ENCODE measurements at regions not wholly inside any gene's neighbourhood (a gene's known extent, or its start where the extent isn't known, plus 50 kb on each side); places are given as distances from the start of the nearest gene placed in this dataset.

DNA sequence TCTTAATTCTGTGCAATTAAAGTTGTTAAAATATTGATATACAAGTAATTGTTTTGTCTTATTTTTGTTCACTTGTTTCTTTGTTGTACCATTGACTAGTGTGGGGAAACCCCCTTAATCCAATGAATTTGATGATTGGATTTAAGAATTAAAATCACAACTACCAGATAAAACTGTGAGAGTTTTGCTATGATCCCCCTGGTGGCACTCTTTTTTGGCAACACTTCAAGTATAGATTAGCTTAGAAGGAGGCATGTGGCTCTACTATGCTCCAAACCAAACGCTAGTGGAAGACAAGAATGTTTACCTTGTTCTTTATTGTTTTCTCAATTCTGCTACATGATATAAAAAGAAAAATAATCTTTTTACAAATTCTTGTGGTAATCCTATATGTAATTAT lies 477.8 kb upstream of the ETAA1 start:
- Mint-ChIP-seq H3K27me3 (ENCODE audit: low read depth, poor library complexity) (peaks cover 3% of the 10 kb centered on the region), H3K9me3 (peaks cover 4% of the 10 kb centered on the region), H3K36me3 (ENCODE audit: low read depth) (no peaks in the 10 kb centered on the region), H3K4me3 (no peak overlapping the region), H3K4me1 (no peaks in the 10 kb centered on the region), H3K27ac (no peak overlapping the region)
- no peak for DNase-seq
- no peak for TF ChIP-seq CTCF (IDR thresholded peaks at IDR 0.05)

GRCh38 chr2:66920415-66920814 lies 476.7 kb upstream of the ETAA1 start:
- Mint-ChIP-seq H3K9me3 (peaks cover 4% of the 10 kb centered on the region), H3K36me3 (ENCODE audit: low read depth) (no peaks in the 10 kb centered on the region), H3K27me3 (ENCODE audit: low read depth, poor library complexity) (peaks cover 3% of the 10 kb centered on the region), H3K4me3 (no peak overlapping the region), H3K27ac (no peak overlapping the region), H3K4me1 (no peaks in the 10 kb centered on the region)
- DNase-seq: no peak
- TF ChIP-seq CTCF (IDR thresholded peaks at IDR 0.05): no peak

GRCh38 chr2:66925128-66925527 lies 472.0 kb upstream of the ETAA1 start:
- no peak for DNase-seq
- Mint-ChIP-seq H3K27ac (no peak overlapping the region), H3K27me3 (ENCODE audit: low read depth, poor library complexity) (peaks cover 3% of the 10 kb centered on the region), H3K9me3 (no peaks in the 10 kb centered on the region), H3K4me3 (no peak overlapping the region), H3K4me1 (peaks cover 24% of the 10 kb centered on the region), H3K36me3 (ENCODE audit: low read depth) (no peaks in the 10 kb centered on the region)
- no peak for TF ChIP-seq CTCF (IDR thresholded peaks at IDR 0.05)

GRCh38 chr2:66926594-66927112 lies 470.5 kb upstream of the ETAA1 start:
- Mint-ChIP-seq H3K36me3 (ENCODE audit: low read depth) (no peaks in the 10 kb centered on the region), H3K4me1 (peaks cover 40% of the 10 kb centered on the region), H3K9me3 (no peaks in the 10 kb centered on the region), H3K27me3 (ENCODE audit: low read depth, poor library complexity) (peaks cover under 1% of the 10 kb centered on the region), H3K27ac (no peak overlapping the region), H3K4me3 (no peak overlapping the region)
- no peak for DNase-seq
- no peak for TF ChIP-seq CTCF (IDR thresholded peaks at IDR 0.05)

- H3K9me3 Mint-ChIP-seq: no peaks in the 10 kb centered on the region
- TF ChIP-seq CTCF (IDR thresholded peaks at IDR 0.05): no peak
- no peak for DNase-seq
- H3K27me3 Mint-ChIP-seq (ENCODE audit: low read depth, poor library complexity): no peaks in the 10 kb centered on the region
- peak overlapping the region; percentile 14 for H3K4me3 Mint-ChIP-seq
- H3K4me1 Mint-ChIP-seq: peaks cover 50% of the 10 kb centered on the region
- H3K36me3 Mint-ChIP-seq (ENCODE audit: low read depth): no peaks in the 10 kb centered on the region
- peak overlapping the region; percentile 73 for H3K27ac Mint-ChIP-seq
Measured at GRCh38 chr2:66929632-66930338, 467.3 kb upstream of the ETAA1 start.

Measured in nephron progenitor cell (in vitro differentiated cells).